Activated T-cell treated with anti-CD3 and anti-CD28 coated beads, Interleukin-2, amount 50 U/mL, for 24 hours (primary cell): ENCODE measurements at regions not wholly inside any gene's neighbourhood (a gene's known extent, or its start where the extent isn't known, plus 50 kb on each side); places are given as distances from the start of the nearest gene placed in this dataset.
A peak's percentile ranks its signal among the peaks of the same experiment; 100 is the strongest.

Source experiments
- DNase-seq: peaks from one replicate; pipeline ENCODE4 v3.0.0-alpha.2; 2020
- H3K27ac Mint-ChIP-seq: 2 replicates; pipeline ENCODE4 v1.8.0; 2020; ENCODE audit warnings: mild to moderate bottlenecking, mixed read lengths
- H3K27me3 Mint-ChIP-seq: 2 replicates; pipeline ENCODE4 v1.8.0; 2020; ENCODE audit warnings: mixed read lengths
- H3K36me3 Mint-ChIP-seq: 2 replicates; pipeline ENCODE4 v1.8.0; 2020; ENCODE audit warnings: low read depth, mixed read lengths
- H3K4me1 Mint-ChIP-seq: 2 replicates; pipeline ENCODE4 v1.8.0; 2020; ENCODE audit warnings: low read depth, mixed read lengths
- H3K4me3 Mint-ChIP-seq: 2 replicates; pipeline ENCODE4 v1.8.0; 2020; ENCODE audit warnings: mild to moderate bottlenecking, moderate library complexity, mixed read lengths
- H3K9me3 Mint-ChIP-seq: 2 replicates; pipeline ENCODE4 v1.8.0; 2020; ENCODE audit warnings: mixed read lengths

DNA sequence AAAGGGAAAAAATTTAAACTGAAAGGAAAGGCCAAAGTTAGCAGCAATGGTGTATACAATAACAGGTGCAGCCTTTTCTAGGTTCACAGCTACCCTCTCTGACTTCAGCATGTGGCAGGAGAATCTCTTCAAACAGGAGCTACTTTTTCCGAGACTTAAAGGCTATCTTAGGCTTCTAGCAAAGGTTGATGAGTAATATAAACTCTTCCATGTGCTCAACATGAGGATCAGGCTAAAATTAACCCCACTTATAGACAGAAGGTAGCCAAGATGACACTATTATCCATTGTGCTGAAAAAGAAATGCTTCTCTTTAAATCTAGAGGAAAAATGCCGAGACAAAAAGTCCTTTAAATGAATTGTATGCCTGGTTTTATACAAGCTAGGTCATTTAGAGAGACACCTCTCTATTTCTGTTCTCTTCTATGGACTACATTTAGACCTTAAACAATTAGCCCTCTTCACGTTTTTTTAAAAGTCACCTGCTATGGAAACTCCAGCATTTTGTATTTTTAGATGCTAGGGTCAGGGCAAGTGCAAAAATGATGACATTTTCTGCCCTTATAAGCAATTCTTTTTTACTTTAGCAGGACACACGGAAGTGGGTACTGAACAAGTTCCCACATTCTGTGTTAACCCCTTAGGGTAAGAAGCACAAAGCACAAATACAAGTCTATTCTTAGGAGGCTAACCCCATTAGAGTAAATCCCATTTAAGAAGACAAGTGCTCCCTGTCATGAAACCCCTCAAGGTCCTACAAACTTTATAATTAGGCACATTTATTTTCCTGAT is 216.8 kb upstream of the CITED2 start:
- no peak overlapping the region for H3K27ac Mint-ChIP-seq
- peaks cover 7% of the 10 kb centered on the region for H3K4me1 Mint-ChIP-seq
- DNase-seq: no peak
- no peaks in the 10 kb centered on the region for H3K9me3 Mint-ChIP-seq
- H3K4me3 Mint-ChIP-seq: no peak overlapping the region
- H3K27me3 Mint-ChIP-seq: peaks cover 18% of the 10 kb centered on the region
- no peaks in the 10 kb centered on the region for H3K36me3 Mint-ChIP-seq

- no peak for DNase-seq
- Mint-ChIP-seq H3K9me3 (no peaks in the 10 kb centered on the region), H3K4me3 (no peak overlapping the region), H3K27ac (no peak overlapping the region), H3K27me3 (peaks cover 18% of the 10 kb centered on the region), H3K4me1 (peaks cover 5% of the 10 kb centered on the region), H3K36me3 (no peaks in the 10 kb centered on the region)
These were observed 215.8 kb upstream of the CITED2 start for GRCh38 chr6:139590206-139590605.

DNA sequence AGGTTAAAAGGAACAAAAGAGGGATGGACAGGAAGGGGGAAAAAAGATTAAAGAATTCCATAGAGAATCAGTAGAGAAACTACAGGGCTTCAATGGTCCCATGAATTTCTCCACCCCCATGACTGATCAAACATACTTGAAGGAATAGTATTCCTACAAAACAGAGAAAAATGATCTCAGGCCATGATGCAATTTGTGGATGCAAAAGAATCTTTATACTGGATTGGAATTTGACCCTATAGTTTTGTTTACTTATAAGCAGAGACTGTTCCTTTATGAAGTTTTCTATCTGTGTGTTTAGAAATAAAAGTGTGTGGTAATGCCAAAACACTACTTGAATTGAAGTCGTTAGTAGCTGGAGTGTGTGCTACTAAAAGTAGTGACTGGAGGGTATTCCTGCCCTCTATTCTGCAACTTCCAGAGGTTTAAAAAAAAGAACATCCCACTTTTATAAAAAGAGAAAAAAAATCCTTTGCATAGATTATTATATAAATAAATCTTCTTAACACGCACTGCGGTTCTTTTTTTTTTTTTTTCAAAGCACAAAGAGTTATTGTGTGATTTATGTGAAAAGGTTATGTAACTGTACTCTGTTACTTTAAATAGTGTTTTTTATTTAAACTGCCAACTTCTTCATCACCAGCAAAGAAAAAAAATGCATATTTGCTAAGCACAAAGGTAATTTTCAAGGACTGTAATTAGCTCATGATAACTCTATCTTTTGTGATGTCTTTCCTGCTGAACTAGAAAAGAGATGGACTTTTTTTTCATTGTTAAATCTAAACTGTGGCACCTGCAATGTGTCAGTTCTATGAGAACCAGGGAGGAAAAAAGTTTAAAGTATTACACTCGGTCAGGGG is 214.5 kb upstream of the CITED2 start:
- DNase-seq: no peak
- Mint-ChIP-seq H3K9me3 (no peaks in the 10 kb centered on the region), H3K4me3 (no peak overlapping the region), H3K36me3 (no peaks in the 10 kb centered on the region), H3K4me1 (peaks cover 4% of the 10 kb centered on the region), H3K27ac (no peak overlapping the region), H3K27me3 (peaks cover 20% of the 10 kb centered on the region)

GRCh38 chr6:139588076-139588639 is 213.7 kb upstream of the CITED2 start:
- no peaks in the 10 kb centered on the region for H3K36me3 Mint-ChIP-seq
- no peak for DNase-seq
- peaks cover 7% of the 10 kb centered on the region for H3K4me1 Mint-ChIP-seq
- no peak overlapping the region for H3K27ac Mint-ChIP-seq
- H3K27me3 Mint-ChIP-seq: peaks cover 21% of the 10 kb centered on the region
- H3K9me3 Mint-ChIP-seq: no peaks in the 10 kb centered on the region
- H3K4me3 Mint-ChIP-seq: no peak overlapping the region

DNA sequence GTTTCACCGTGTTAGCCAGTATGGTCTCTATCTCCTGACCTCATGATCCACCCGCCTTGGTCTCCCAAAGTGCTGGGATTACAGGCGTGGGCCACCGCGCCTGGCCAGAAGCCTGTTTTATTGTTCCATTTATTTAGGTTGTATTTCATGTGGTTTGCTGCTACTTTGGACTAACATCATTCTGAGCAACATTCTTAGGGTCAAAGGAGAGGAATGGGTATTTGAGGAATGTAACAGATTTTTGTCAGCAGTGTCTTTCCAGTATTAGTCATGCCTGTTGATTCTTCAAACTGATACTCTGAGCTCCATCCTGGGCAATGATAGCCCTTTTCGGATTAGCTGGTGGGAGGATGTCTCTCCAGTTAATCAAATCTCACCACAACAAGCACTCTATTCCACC is 213.0 kb upstream of the CITED2 start:
- Mint-ChIP-seq H3K27ac (no peak overlapping the region), H3K4me3 (no peak overlapping the region), H3K9me3 (no peaks in the 10 kb centered on the region), H3K27me3 (peaks cover 23% of the 10 kb centered on the region), H3K36me3 (no peaks in the 10 kb centered on the region), H3K4me1 (peaks cover 7% of the 10 kb centered on the region)
- no peak for DNase-seq

DNA sequence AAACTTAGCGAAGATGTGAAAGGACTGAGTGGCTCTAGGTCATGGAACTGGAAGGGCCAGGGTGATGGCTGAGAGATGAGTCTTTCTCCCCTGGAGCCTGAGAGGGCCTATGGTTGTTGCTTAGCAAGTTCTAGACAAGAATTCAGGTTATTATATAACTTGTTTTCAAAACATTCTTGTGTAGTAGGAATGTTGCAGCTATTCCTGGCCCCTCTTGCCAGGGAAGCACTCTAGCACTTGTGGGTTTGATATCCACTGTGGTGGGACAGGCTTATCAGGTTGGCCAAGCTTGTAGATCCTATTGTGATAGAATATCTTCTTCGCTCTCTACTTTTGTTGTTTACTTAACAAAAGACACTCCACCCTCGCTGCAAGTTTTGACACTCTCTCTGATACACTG is 211.8 kb upstream of the CITED2 start:
- H3K4me1 Mint-ChIP-seq: peaks cover 10% of the 10 kb centered on the region
- H3K36me3 Mint-ChIP-seq: no peaks in the 10 kb centered on the region
- H3K27ac Mint-ChIP-seq: no peak overlapping the region
- DNase-seq: no peak
- no peak overlapping the region for H3K4me3 Mint-ChIP-seq
- H3K9me3 Mint-ChIP-seq: no peaks in the 10 kb centered on the region
- peaks cover 21% of the 10 kb centered on the region for H3K27me3 Mint-ChIP-seq

GRCh38 chr6:139584599-139584998 is 210.2 kb upstream of the CITED2 start:
- H3K4me3 Mint-ChIP-seq: no peak overlapping the region
- H3K27me3 Mint-ChIP-seq: peaks cover 15% of the 10 kb centered on the region
- no peaks in the 10 kb centered on the region for H3K36me3 Mint-ChIP-seq
- DNase-seq: no peak
- H3K27ac Mint-ChIP-seq: no peak overlapping the region
- no peaks in the 10 kb centered on the region for H3K9me3 Mint-ChIP-seq
- H3K4me1 Mint-ChIP-seq: peaks cover 21% of the 10 kb centered on the region

DNA sequence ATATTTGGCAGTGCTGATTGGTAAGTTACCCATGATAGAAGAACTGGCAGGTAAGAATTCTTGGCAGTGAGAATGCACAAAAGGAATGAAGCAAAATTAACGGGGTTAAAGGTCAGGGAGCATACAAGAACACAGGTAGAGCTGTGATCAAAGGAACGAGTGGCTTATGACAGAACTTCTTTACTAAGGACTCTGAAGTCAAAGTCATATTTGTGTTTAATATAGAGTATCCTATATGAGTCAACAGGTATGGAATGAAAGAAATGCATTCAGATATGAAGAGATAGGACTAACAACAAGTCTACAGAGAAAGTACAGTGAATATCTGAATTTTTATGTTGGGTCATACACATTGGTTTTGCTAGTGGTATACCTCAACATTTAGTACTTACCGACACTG is 209.0 kb upstream of the CITED2 start:
- peaks cover 22% of the 10 kb centered on the region for H3K4me1 Mint-ChIP-seq
- peaks cover 9% of the 10 kb centered on the region for H3K27me3 Mint-ChIP-seq
- DNase-seq: no peak
- H3K27ac Mint-ChIP-seq: no peak overlapping the region
- H3K4me3 Mint-ChIP-seq: no peak overlapping the region
- no peaks in the 10 kb centered on the region for H3K36me3 Mint-ChIP-seq
- H3K9me3 Mint-ChIP-seq: no peaks in the 10 kb centered on the region

- no peaks in the 10 kb centered on the region for H3K36me3 Mint-ChIP-seq
- H3K27me3 Mint-ChIP-seq: peaks cover 7% of the 10 kb centered on the region
These were observed 208.5 kb upstream of the CITED2 start for GRCh38 chr6:139582956-139583355.

GRCh38 chr6:139581485-139581865 is 207.0 kb upstream of the CITED2 start:
- H3K4me1 Mint-ChIP-seq: peaks cover 22% of the 10 kb centered on the region
- DNase-seq: no peak
- peaks cover 7% of the 10 kb centered on the region for H3K27me3 Mint-ChIP-seq
- H3K4me3 Mint-ChIP-seq: no peak overlapping the region
- no peak overlapping the region for H3K27ac Mint-ChIP-seq
- no peaks in the 10 kb centered on the region for H3K9me3 Mint-ChIP-seq
- no peaks in the 10 kb centered on the region for H3K36me3 Mint-ChIP-seq

More at GRCh38 chr6:139582956-139583355, 208.5 kb upstream of the CITED2 start:
- H3K4me1 Mint-ChIP-seq: peaks cover 22% of the 10 kb centered on the region
- H3K9me3 Mint-ChIP-seq: no peaks in the 10 kb centered on the region
- H3K27ac Mint-ChIP-seq: no peak overlapping the region
- no peak overlapping the region for H3K4me3 Mint-ChIP-seq
- no peak for DNase-seq

GRCh38 chr6:139580592-139581484 is 206.4 kb upstream of the CITED2 start:
- peaks cover 7% of the 10 kb centered on the region for H3K27me3 Mint-ChIP-seq
- H3K27ac Mint-ChIP-seq: peak overlapping the region; percentile 8
- H3K36me3 Mint-ChIP-seq: no peaks in the 10 kb centered on the region
- DNase-seq: no peak
- no peaks in the 10 kb centered on the region for H3K9me3 Mint-ChIP-seq
- H3K4me3 Mint-ChIP-seq: no peak overlapping the region
- peaks cover 22% of the 10 kb centered on the region for H3K4me1 Mint-ChIP-seq

DNA sequence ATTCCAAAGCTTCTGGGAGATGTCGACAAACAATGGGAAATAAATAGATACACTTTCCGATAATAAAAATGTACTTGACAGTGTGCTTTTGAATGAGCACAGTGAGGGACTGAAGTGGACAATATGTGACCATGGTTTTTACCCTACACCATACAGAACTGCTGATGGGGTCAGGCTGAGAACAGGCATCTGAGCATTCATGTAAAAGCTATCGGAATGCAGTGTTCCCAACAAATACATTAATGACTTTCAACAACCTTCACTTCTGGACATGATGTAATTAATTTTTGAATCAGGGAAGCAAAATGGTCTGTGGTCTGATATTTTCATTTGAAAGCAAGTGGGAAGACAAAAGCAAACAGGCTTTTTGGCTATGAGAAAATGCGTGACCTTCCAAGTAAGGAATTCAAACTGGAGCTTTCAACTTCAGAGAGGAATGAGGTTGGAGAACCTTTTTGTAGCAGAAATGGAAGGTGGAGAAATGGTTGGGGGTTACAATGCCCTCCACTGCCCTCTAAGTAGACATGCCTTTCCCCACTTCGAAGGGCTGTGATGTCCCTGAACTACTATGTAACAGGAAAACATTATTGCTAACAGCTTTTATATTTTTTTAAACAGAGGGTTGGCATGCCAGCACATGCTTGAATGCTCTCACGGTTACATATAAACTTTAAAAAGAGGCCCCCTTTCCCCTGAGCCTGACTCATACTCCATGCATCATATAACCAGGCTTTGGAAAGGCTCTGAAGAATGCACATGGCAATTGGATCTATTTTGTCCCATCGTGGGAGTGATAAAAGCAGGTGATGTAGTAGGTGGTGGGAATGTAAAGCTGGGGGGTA is 203.5 kb upstream of the CITED2 start:
- peaks cover under 1% of the 10 kb centered on the region for H3K27me3 Mint-ChIP-seq
- no peak overlapping the region for H3K4me3 Mint-ChIP-seq
- H3K36me3 Mint-ChIP-seq: no peaks in the 10 kb centered on the region
- H3K9me3 Mint-ChIP-seq: no peaks in the 10 kb centered on the region
- DNase-seq: no peak
- peaks cover 18% of the 10 kb centered on the region for H3K4me1 Mint-ChIP-seq
- no peak overlapping the region for H3K27ac Mint-ChIP-seq

GRCh38 chr6:139577124-139577762 is 202.8 kb upstream of the CITED2 start:
- no peak for DNase-seq
- Mint-ChIP-seq H3K27me3 (no peaks in the 10 kb centered on the region), H3K4me1 (peaks cover 18% of the 10 kb centered on the region), H3K27ac (no peak overlapping the region), H3K4me3 (no peak overlapping the region), H3K36me3 (no peaks in the 10 kb centered on the region), H3K9me3 (no peaks in the 10 kb centered on the region)
